K562 (cell line): ENCODE measurements at regions not wholly inside any gene's neighbourhood (a gene's known extent, or its start where the extent isn't known, plus 50 kb on each side); places are given as distances from the start of the nearest gene placed in this dataset.

Source experiments
- ATAC-seq: fragments of 200-7000 bp; cut with Tn5 transposase; 3 replicates; pipeline ENCODE4 v1.9.1; 2020; ENCODE audit warnings: moderate library complexity
- BruUV-seq: library from RNA; stranded (reverse); fragments of 400-500 nt; replicated peaks from 2 replicates; lab custom pipeline; 2021; lab: Mats Ljungman, UMichigan
- CTCF ChIA-PET: fragments of 300-600 bp; formaldehyde crosslinking; extraction: SDS; loops from one replicate; lab custom pipeline; 2021; ENCODE audit warnings: low intra/inter-chr PET ratio; lab: Yijun Ruan, JAX
- POLR2A ChIA-PET: fragments of 300-600, 350-650 bp; sonication (Branson Sonifier 250); formaldehyde crosslinking; extraction: SDS; loops from one replicate; lab custom pipeline; 2021; ENCODE audit warnings: antibody characterized with exemption, inconsistent platforms; lab: Yijun Ruan, JAX
- DNase-seq, 4 experiments: peaks; one replicate each; pipeline versions ENCODE4 v3.0.0 to v3.0.0-alpha.2; 2011 to 2018; ENCODE audit warnings: low spot score in 3 of 4, mixed read lengths in 3 of 4; ENCODE audit errors: extremely low read depth in 1 of 4
- FAIRE-seq: peaks from 2 replicates; lab custom pipeline; 2011; peaks lifted over from hg19 to GRCh38; lab: Jason Lieb, UNC
- H2AFZ ChIP-seq: 2 replicates; pipeline ENCODE4 v1.6.0; 2011; ENCODE audit warnings: low read depth, low read length, control low read depth, inconsistent platforms
- H3K27ac ChIP-seq: fragments of 200-600 bp; 3 replicates; pipeline ENCODE4 v1.8.0; 2011; ENCODE audit warnings: low read depth, mild to moderate bottlenecking, control low read depth, inconsistent platforms, low read length, moderate library complexity, mixed read lengths; ENCODE audit errors: extremely low read depth
- H3K27me3 ChIP-seq, 2 experiments: fragments of 300-600 bp in 1 of 2; 2 replicates in 1 of 2; 3 replicates in 1 of 2; pipeline versions ENCODE4 v1.6.0 to v1.8.0; 2011; ENCODE audit warnings: inconsistent platforms in 2 of 2, low read length in 2 of 2, mild to moderate bottlenecking in 1 of 2, mixed read lengths in 1 of 2, moderate library complexity in 1 of 2; ENCODE audit not compliant: control insufficient read depth in 2 of 2, insufficient read depth in 2 of 2
- H3K36me3 ChIP-seq: fragments of 300-600 bp; 3 replicates; pipeline ENCODE4 v1.8.0; 2011; ENCODE audit warnings: mild to moderate bottlenecking, low read length, inconsistent platforms; ENCODE audit not compliant: control insufficient read depth, insufficient read depth
- H3K4me1 ChIP-seq, 2 experiments: fragments of 200-600 bp in 1 of 2; replicated peaks in 1 of 2; 2 replicates in 1 of 2; 3 replicates in 1 of 2; pipeline versions ENCODE4 v1.5.1 to v1.8.0; 2011; ENCODE audit warnings: inconsistent platforms in 2 of 2, low read length in 2 of 2, mild to moderate bottlenecking in 1 of 2, mixed read lengths in 1 of 2, moderate library complexity in 1 of 2; ENCODE audit not compliant: control insufficient read depth in 2 of 2, insufficient read depth in 2 of 2
- H3K4me2 ChIP-seq: 2 replicates; pipeline ENCODE4 v1.6.1; 2011; ENCODE audit warnings: low read length, control low read depth, inconsistent platforms, mixed read lengths; ENCODE audit not compliant: insufficient read depth
- H3K4me3 ChIP-seq: fragments of 200-600 bp; sonication (generic), shearing (Covaris generic); 2 replicates; pipeline ENCODE4 v1.5.1; 2016; ENCODE audit warnings: control low read depth, inconsistent platforms
- H3K79me2 ChIP-seq: fragments of 200-600 bp; 3 replicates; pipeline ENCODE4 v1.8.0; 2011; ENCODE audit warnings: low read length, inconsistent platforms; ENCODE audit not compliant: control insufficient read depth, insufficient read depth
- H3K9ac ChIP-seq, 2 experiments: 2 replicates each; pipeline versions ENCODE4 v1.6.0 to v1.6.1; 2011; ENCODE audit warnings: low read depth in 2 of 2, low read length in 2 of 2, control low read depth in 1 of 2, inconsistent platforms in 1 of 2, mild to moderate bottlenecking in 1 of 2, mixed read lengths in 1 of 2; ENCODE audit not compliant: insufficient read depth in 1 of 2
- H3K9me1 ChIP-seq: one replicate; pipeline ENCODE4 v1.6.0; 2011; ENCODE audit warnings: inconsistent platforms, mild to moderate bottlenecking, low read length, moderate library complexity; ENCODE audit not compliant: control insufficient read depth, insufficient read depth
- H3K9me3 ChIP-seq: replicated peaks from 2 replicates; pipeline ENCODE4 v1.5.1; 2011; ENCODE audit warnings: low read depth, low read length, inconsistent platforms; ENCODE audit not compliant: control insufficient read depth, insufficient read depth
- H4K20me1 ChIP-seq: replicated peaks from 2 replicates; pipeline ENCODE4 v1.6.1; 2011; ENCODE audit warnings: low read length, inconsistent platforms, mixed read lengths; ENCODE audit not compliant: control insufficient read depth, insufficient read depth
- BRD4 ChIP-seq: fragments of 200-600 bp; sonication (generic); IDR thresholded peaks from 2 replicates; pipeline ENCODE4 v1.6.1; 2017; ENCODE audit warnings: inconsistent platforms
- E4F1 ChIP-seq: fragments of 250-450 bp; sonication (Bioruptor Pico); IDR thresholded peaks from 2 replicates; pipeline ENCODE4 v1.5.0; 2021; ENCODE audit warnings: mild to moderate bottlenecking, borderline replicate concordance
- ELK1 ChIP-seq: sonication (generic); formaldehyde crosslinking; IDR thresholded peaks from 2 replicates; pipeline ENCODE4 v1.8.1; 2022; ENCODE audit warnings: missing genetic modification reagents
- GABPB2 ChIP-seq: fragments of 250-450 bp; sonication (Bioruptor Pico); conservative IDR thresholded peaks from 2 replicates; pipeline ENCODE4 v1.5.1; 2021; ENCODE audit warnings: mild to moderate bottlenecking
- HBP1 ChIP-seq: fragments of 450-650 bp; formaldehyde crosslinking; IDR thresholded peaks from 2 replicates; pipeline ENCODE4 v1.4.0; 2022; ENCODE audit warnings: missing genetic modification characterization
- ID3 ChIP-seq, 2 experiments: fragments of 250-450 bp in 1 of 2; fragments of 450-650 bp in 1 of 2; sonication (Bioruptor Pico) in 1 of 2; IDR thresholded peaks; 2 replicates each; pipeline versions ENCODE4 v1.6.1 to v1.8.0; 2016 to 2021; ENCODE audit warnings: mild to moderate bottlenecking in 2 of 2, moderate library complexity in 2 of 2, missing compliant biosample characterization in 1 of 2, missing genetic modification characterization in 1 of 2
- NFATC3 ChIP-seq: fragments of 450-650 bp; IDR thresholded peaks from 2 replicates; pipeline ENCODE4 v1.6.1; 2017; ENCODE audit warnings: mild to moderate bottlenecking
- PHTF2 ChIP-seq: fragments of 250-450 bp; sonication (Bioruptor Pico); IDR thresholded peaks from 2 replicates; pipeline ENCODE4 v1.5.0; 2021; ENCODE audit warnings: mild to moderate bottlenecking
- RBFOX2 ChIP-seq: fragments of 200-400 bp; formaldehyde crosslinking; IDR thresholded peaks from 2 replicates; pipeline ENCODE4 v1.6.1; 2017; ENCODE audit warnings: low read depth, mild to moderate bottlenecking, low read length, moderate library complexity
- RFX7 ChIP-seq: fragments of 250-450 bp; sonication (Bioruptor Pico); IDR thresholded peaks from 2 replicates; pipeline ENCODE4 v1.5.1; 2021; ENCODE audit warnings: mild to moderate bottlenecking
- SMAD3 ChIP-seq: fragments of 450-650 bp; formaldehyde crosslinking; conservative IDR thresholded peaks from 2 replicates; pipeline ENCODE4 v1.4.0; 2020; ENCODE audit warnings: mild to moderate bottlenecking
- SPI1 ChIP-seq: IDR thresholded peaks from 2 replicates; pipeline ENCODE4 v1.6.1; 2011; ENCODE audit warnings: low read depth, low read length, control low read depth, borderline replicate concordance
- XRCC3 ChIP-seq: fragments of 450-650 bp; IDR thresholded peaks from 2 replicates; pipeline ENCODE4 v1.6.1; 2017; ENCODE audit warnings: mild to moderate bottlenecking, moderate library complexity
- ZNF133 ChIP-seq: fragments of 250-450 bp; sonication (Bioruptor Pico); IDR thresholded peaks from 2 replicates; pipeline ENCODE4 v1.4.0; 2020; ENCODE audit warnings: mild to moderate bottlenecking
- ZNF277 ChIP-seq: fragments of 250-450 bp; sonication (Bioruptor Pico); IDR thresholded peaks from 2 replicates; pipeline ENCODE4 v1.8.0; 2022; ENCODE audit warnings: inconsistent platforms, mild to moderate bottlenecking, moderate library complexity, borderline replicate concordance
- ZNF445 ChIP-seq: fragments of 250-450 bp; sonication (Bioruptor Pico); IDR thresholded peaks from 2 replicates; pipeline ENCODE4 v1.4.0; 2020; ENCODE audit warnings: low read depth, mild to moderate bottlenecking, moderate library complexity
- WGBS: fragments of 100-300 bp; shearing (Covaris generic); methylation state at CpG from one replicate; pipeline ENCODE4 v1.1.6; 2016; ENCODE audit warnings: low coverage, mixed read lengths; ENCODE audit not compliant: insufficient coverage; ENCODE audit errors: missing lambda C conversion rate; 5-methylcytosine and 5-hydroxymethylcytosine counted together
- in situ Hi-C: fragments of 300-500 bp; cut with MboI; formaldehyde crosslinking; loops from 4 replicates; pipeline ENCODE4 v1.15.0; 2018; ENCODE audit warnings: inconsistent platforms, mixed read lengths
- intact Hi-C: fragments of 100-400 bp; cut with micrococcal nuclease; formaldehyde crosslinking; loops from 2 replicates; pipeline ENCODE4 v1.14.2; 2022

GRCh38 chr4:136203199-136203598 is 1329.1 kb downstream of the PCDH18 start (continued):
- TF ChIP-seq RBFOX2 (no peak), ZNF133 (CRISPR knock-in tag) (no peak), ZNF445 (no peak), ELK1 (CRISPR knock-in tag) (no peak), RFX7 (CRISPR knock-in tag) (no peak), XRCC3 (no peak), BRD4 (no peak), HBP1 (CRISPR knock-in tag) (no peak), PHTF2 (CRISPR knock-in tag) (no peak), GABPB2 (CRISPR knock-in tag) (no peak)

GRCh38 chr4:136198358-136198757 is 1333.9 kb downstream of the PCDH18 start:
- intact Hi-C loops: no loop called here
- 0% methylated on average over 1 of the region's 1 CpG for WGBS
- Histone ChIP-seq H3K79me2 (no peaks in the 10 kb centered on the region), H3K4me3 (no peak overlapping the region), H4K20me1 (no peaks in the 10 kb centered on the region), H3K4me2 (no peak overlapping the region), H3K27me3 (no peaks in the 10 kb centered on the region), H3K9ac (no peak overlapping the region), H2AFZ (no peak overlapping the region), H3K9me3 (no peaks in the 10 kb centered on the region), H3K9me1 (no peaks in the 10 kb centered on the region), H3K36me3 (no peaks in the 10 kb centered on the region), H3K27ac (no peak overlapping the region), H3K4me1 (no peaks in the 10 kb centered on the region)
- ATAC-seq (no peak), FAIRE-seq (no peak), DNase-seq (no peak)
- no peak for TF ChIP-seq SMAD3 (CRISPR knock-in tag)
- TF ChIP-seq ZNF277 (CRISPR knock-in tag): no peak
- TF ChIP-seq SPI1: no peak
- no peak for TF ChIP-seq NFATC3
- TF ChIP-seq E4F1: no peak
- no peak for TF ChIP-seq ID3 (CRISPR knock-in tag; IDR thresholded peaks at IDR 0.05)
- no peak for TF ChIP-seq ID3 (tag; IDR thresholded peaks at IDR 0.05)
- POLR2A ChIA-PET: no interaction called here
- CTCF ChIA-PET: no interaction called here
- no TSS peak for BruUV-seq
- in situ Hi-C loops: no loop called here
